ENCODE measurements at regions not wholly inside any gene's neighbourhood (a gene's known extent, or its start where the extent isn't known, plus 50 kb on each side); places are given as distances from the start of the nearest gene placed in this dataset.
A peak's percentile ranks its signal among the peaks of the same experiment; 100 is the strongest.

- no peak for TF ChIP-seq CTCF (IDR thresholded peaks at IDR 0.05)
- no peaks in the 10 kb centered on the region for H3K4me1 ChIP-seq
- intact Hi-C loops (cut with DNase I; ENCODE audit: low total_unique reads): no loop called here
- H3K9me3 ChIP-seq: no peaks in the 10 kb centered on the region
- no peak for DNase-seq
- no peaks in the 10 kb centered on the region for H3K36me3 ChIP-seq
- no peak overlapping the region for H3K27ac ChIP-seq
- no peaks in the 10 kb centered on the region for H3K27me3 ChIP-seq
- no peak overlapping the region for H3K4me3 ChIP-seq
These were observed 260.1 kb upstream of the OR4E1 start for GRCh38 chr14:21933681-21934080.

GRCh38 chr14:21924479-21924878, 250.9 kb upstream of the OR4E1 start:
- H3K9me3 ChIP-seq: no peaks in the 10 kb centered on the region
- no peak overlapping the region for H3K4me3 ChIP-seq

GRCh38 chr14:21923820-21924219, 250.2 kb upstream of the OR4E1 start:
- no peak for TF ChIP-seq CTCF (IDR thresholded peaks at IDR 0.05)
- no peak for DNase-seq
- Histone ChIP-seq H3K9me3 (no peaks in the 10 kb centered on the region), H3K4me1 (no peaks in the 10 kb centered on the region), H3K36me3 (no peaks in the 10 kb centered on the region), H3K27me3 (no peaks in the 10 kb centered on the region), H3K27ac (no peak overlapping the region), H3K4me3 (no peak overlapping the region)
- intact Hi-C loops (cut with DNase I; ENCODE audit: low total_unique reads): no loop called here

More at GRCh38 chr14:21924479-21924878, 250.9 kb upstream of the OR4E1 start:
- Histone ChIP-seq H3K36me3 (no peaks in the 10 kb centered on the region), H3K27ac (no peak overlapping the region), H3K27me3 (no peaks in the 10 kb centered on the region), H3K4me1 (no peaks in the 10 kb centered on the region)
- intact Hi-C loops (cut with DNase I; ENCODE audit: low total_unique reads): no loop called here
- no peak for TF ChIP-seq CTCF (IDR thresholded peaks at IDR 0.05)
- no peak for DNase-seq

- TF ChIP-seq CTCF (IDR thresholded peaks at IDR 0.05): no peak
- intact Hi-C loops (cut with DNase I; ENCODE audit: low total_unique reads): no loop called here
- H3K4me1 ChIP-seq: peaks cover 0 to 8% (median 0%) of the 10 kb centered on the region in 4 donors
- no peaks in the 10 kb centered on the region for H3K36me3 ChIP-seq
- no peaks in the 10 kb centered on the region for H3K27me3 ChIP-seq
- H3K9me3 ChIP-seq: no peaks in the 10 kb centered on the region
- no peak overlapping the region for H3K4me3 ChIP-seq
- no peak overlapping the region for H3K27ac ChIP-seq
- no peak for DNase-seq
These were observed 247.8 kb upstream of the OR4E1 start for GRCh38 chr14:21921453-21921852.

- Histone ChIP-seq H3K27me3 (no peaks in the 10 kb centered on the region), H3K36me3 (no peaks in the 10 kb centered on the region), H3K4me3 (no peak overlapping the region), H3K9me3 (no peaks in the 10 kb centered on the region), H3K4me1 (peaks cover 0 to 30% (median 0%) of the 10 kb centered on the region in 4 donors), H3K27ac (no peak overlapping the region)
- TF ChIP-seq CTCF (IDR thresholded peaks at IDR 0.05): peak; percentile 30 to 51
- DNase-seq: no peak
- intact Hi-C loops (cut with DNase I; ENCODE audit: low total_unique reads): no loop called here
These were observed 244.2 kb upstream of the OR4E1 start for GRCh38 chr14:21917699-21918436.
